ENCODE measurements at regions not wholly inside any gene's neighbourhood (a gene's known extent, or its start where the extent isn't known, plus 50 kb on each side); places are given as distances from the start of the nearest gene placed in this dataset.

- DNase-seq = no peak
Measured at GRCh38 chr10:130519791-130520190, 383.6 kb downstream of the GLRX3 start.

DNA sequence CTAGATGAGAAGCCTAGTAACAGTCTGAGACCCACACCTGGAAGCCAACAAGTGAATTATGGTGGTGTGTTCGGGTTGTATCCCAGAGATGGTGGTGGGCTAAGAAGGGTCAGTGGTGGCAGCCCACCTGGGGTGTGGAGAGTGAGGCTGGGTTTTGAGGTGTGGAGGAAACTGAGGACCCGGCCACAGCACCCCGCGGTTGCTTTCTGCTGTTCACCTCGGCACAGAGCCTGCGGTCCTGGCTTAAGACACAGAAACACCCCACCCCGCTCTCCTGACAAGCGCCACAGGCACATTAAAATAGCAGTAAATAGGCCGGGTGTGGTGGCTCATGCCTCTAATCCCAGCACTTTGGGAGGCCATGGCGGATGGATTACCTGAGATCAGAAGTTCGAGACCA, 395.1 kb downstream of the GLRX3 start:
- no peak for DNase-seq

GRCh38 chr10:130541090-130541489, 404.9 kb downstream of the GLRX3 start:
- no peak for DNase-seq

DNA sequence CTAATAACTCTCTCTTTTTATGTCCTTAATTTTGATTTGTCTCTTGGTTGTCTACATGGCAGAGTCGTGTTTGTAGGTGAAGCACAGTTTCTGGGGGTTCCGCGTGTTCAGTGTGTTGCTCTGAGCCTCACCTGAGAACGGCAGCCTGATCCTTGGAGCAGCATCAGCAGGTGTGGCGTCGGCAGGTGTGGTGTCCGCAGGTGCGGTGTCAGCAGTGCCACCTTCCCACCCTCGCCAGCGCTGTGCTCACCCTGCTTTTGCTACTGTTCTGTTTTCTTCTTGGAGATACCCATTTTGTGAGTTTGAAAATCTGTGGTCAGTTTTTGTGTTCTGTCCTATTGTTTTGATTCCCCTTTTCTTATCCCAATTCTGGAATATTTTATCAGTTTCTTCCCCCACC, 406.6 kb downstream of the GLRX3 start:
- DNase-seq = no peak

GRCh38 chr10:130543794-130544193, 407.6 kb downstream of the GLRX3 start:
- no peak for DNase-seq

DNA sequence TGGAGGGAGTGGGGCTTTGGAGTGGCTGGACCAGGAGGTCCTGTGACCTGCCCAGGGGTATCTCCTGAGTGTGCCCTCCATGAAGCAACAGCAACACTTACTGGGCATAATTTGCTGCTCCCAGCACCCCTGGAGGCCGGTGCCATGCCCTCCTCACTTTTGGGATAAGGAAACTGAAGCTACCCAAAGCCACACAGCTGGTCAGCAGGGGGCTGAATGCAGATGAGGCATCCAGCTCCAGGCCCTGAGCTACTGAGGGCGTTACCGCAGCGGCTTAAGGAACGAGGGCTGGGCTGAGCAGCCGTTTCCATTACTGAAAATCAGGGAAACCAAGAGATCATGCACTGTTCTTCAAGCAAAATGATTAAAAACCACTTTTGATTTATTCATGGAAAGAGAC, 408.9 kb downstream of the GLRX3 start:
- DNase-seq = no peak

- peak; percentile 26 for DNase-seq
Measured at GRCh38 chr10:130545697-130546096, 409.5 kb downstream of the GLRX3 start.

DNA sequence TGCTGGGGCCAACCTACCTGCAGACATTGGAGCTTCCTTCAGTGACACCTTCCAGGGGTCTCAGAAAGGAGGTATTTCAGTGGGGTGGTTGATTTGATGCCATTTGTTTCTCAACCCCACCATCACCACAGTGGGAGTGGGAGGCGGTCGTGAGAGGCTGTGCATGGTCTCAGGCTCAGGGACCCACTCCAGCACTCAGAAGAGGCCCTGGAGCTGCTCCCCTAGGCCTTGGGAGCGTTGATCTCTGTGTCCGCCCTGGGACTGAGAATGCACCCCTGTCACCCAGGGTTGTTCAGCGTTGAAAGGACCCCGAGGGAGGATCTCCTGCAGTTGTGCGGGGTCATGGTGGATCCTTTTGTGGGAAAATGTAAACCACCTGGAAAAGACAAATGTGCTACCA, 410.6 kb downstream of the GLRX3 start:
- DNase-seq = no peak

GRCh38 chr10:130547368-130547767, 411.2 kb downstream of the GLRX3 start:
- peak; percentile 42 for DNase-seq

DNA sequence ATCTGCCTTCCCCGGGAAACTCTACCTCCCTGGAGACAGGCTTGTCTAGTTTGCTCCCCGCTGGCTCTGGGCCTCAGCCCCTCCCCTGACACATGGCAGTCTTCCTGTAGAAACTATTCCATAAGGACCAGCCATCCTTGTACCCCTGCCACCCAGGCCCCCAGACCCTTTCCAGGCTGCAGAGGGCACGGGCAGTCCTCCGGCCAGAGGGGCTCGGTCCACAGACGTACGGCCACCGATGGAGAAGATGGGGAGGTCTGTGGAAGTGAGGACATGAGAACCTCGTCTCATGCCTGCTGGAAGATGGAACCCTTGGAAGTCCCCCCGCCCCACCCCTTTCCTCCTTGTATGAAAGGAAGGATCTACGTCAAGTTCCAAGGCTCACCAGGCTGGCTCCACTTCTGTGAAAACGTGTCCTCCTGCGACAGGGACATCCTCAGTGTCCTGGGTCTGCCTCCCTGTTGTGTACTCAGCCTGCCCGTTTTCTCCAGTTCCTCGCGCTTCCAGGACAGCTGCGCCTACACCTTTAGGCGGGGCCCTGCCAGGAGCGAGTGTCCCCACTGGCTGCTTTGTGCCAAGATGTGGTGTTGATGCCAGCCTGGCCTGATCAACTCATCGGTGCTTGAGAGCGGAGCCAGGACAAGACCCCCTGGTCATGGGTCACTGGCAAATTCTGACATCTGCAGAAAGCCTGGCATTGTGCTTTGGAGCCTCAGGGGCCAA, 414.9 kb downstream of the GLRX3 start:
- no peak for DNase-seq

- DNase-seq = no peak
Measured at GRCh38 chr10:130551676-130552075, 415.5 kb downstream of the GLRX3 start.

DNA sequence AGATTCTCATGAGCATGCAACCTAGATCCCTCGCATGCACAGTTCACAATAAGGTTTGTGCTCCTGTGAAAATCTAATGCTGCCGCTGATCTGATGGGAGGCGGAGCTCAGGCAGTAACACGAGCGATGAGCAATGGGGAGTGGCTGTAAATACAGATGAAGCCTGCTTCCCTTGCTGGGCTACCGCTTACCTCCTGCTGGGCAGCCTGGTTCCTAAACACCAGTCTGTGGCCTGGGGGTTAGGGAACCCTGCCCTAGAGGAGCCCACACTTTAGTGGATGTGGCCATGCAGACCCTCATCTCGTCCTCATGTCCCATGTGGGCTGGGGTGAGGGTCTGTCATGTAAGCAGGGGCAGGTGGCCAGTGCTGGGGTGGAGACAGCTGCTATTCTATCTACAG, 417.6 kb downstream of the GLRX3 start:
- DNase-seq = peak; percentile 87

DNA sequence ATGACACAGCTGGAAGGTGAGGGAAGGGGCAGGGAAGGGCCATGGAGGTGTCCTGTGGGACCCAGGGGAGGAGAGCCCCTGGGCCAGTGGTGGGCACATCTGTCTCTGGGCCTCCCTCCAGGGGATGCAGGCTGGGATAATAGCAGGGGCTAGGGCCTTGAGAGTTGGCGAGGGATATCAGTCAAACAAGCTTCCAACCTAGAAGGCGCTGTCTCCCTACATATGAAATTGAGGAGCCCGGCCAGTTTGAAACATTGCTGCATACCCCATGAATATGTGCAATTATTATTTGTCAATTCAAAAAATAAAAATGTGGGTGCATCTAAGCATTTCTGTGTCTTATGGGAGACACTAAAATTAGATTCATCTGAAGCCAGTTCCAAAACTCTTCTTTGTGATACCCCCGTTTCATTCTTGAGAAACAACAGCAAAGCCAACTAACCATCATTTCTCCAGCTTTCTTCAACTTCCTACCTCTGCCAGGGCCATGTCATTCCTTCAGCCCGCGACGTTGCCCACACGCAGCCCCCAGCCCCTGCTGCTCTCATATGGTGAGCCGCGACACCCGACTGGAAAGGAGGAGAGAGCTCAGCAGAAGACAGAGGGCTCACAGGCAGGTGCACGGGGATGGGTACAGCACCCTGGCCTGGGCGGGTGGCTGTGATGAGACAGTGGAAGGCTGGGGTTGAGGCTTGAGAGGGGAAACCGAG, 418.7 kb downstream of the GLRX3 start:
- no peak for DNase-seq

DNA sequence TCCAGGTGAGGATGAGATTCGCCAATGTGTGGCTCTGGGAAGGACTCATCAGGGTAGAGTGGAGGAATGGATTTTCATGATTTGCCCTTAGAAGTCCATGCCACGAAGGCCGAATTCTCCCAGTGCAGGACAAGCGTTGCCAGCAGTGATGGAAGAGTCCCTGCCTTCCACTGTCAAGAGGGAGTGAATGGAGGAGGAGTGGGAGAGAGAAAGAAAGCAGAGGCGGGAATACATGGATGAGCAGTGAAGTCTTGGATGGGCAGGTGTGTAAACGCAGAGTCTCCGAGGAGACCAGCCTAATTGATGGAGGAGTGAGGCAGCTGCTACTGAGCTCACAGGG, 419.2 kb downstream of the GLRX3 start:
- DNase-seq = no peak

DNA sequence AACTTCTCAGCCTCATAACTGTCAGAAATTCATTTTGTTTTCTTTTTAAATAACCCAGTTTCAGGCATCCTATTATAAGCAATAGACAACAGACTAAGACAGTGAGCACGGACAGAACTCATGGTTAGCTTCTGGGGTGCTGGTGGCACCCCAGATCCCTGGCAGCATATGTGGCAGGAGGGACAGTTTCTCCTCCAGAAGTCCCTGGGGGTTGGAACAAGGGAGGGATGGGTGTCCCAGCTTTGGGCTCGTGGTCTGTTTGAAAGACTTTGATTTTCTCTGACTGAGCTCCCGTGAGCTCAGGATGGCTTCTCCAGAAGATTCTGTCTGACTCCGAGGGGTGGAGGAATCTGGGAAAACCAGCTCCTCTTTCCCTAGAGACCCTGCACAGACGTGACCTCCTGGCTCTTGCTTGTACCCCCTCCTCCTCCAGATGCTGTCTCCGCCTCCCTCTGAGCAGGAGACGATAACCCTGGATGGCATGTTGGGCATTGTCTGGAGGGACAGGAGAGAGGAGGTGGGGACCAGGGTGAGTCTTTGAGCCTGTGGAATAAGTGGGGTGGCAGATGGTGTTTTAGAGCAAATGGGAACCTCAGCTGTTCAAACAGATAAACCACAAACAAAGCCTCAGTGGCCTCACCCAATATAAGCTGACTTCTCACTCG, 421.1 kb downstream of the GLRX3 start:
- DNase-seq = peak; percentile 81

DNA sequence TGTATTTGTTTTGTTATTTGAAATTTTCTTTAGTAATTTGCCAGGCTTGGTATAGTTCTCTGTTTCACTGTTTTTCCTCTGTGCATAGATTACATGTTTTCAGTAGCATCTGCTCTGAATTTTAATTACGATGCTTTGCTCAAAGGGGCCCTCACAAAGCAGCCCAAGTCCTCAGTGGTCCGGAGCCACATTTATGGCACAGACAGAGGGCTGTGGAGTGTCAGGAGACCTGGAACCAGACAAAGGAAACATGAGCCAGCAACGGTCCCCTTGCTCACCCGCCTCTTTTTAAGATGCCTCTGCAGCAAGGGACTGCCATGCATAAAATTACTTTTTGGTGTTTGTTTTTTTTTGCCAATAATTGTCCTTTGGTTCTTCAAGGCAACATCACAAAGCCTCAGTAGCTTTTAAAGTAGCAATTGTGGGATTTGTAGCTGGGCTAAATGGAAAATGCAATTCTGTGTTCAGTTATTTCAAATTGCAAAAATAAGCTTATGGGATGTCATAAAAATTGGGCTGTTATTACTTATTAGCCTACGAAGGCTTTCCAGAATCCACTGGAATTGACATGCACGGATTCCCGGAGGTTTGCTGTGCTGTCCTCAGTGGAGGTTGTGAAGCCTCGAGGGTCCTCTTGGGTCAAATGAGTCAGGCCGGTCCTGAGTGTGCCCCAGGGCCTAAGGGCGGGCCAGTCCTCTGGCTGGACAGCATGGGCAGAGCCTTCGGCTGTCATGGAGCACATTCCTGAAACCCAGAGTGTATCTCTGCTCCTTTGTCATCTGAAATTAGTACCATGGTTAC, 422.8 kb downstream of the GLRX3 start:
- no peak for DNase-seq

DNA sequence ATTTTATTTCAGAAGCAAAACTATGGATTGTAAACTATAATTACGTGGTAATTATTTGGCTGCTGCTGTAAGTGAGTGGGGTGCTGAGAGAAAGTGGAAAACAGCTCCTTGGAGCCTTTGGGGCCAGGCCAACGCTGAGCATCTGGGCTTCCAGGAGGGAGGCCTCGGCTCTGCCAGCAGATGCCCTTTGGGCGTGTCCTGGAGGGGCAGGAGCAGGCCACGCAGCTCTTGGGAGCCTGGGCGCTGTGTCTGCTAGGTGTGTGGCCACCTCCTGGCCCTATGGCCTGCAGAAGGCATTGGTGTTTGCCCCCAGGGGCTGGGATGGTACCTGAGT, 423.3 kb downstream of the GLRX3 start:
- no peak for DNase-seq

GRCh38 chr10:130560116-130560515, 423.9 kb downstream of the GLRX3 start:
- DNase-seq = no peak

- no peak for DNase-seq
Measured at GRCh38 chr10:130560573-130560972, 424.4 kb downstream of the GLRX3 start.

GRCh38 chr10:130561681-130562080, 425.5 kb downstream of the GLRX3 start:
- DNase-seq = no peak

GRCh38 chr10:130567011-130567410, 430.8 kb downstream of the GLRX3 start:
- no peak for DNase-seq

DNA sequence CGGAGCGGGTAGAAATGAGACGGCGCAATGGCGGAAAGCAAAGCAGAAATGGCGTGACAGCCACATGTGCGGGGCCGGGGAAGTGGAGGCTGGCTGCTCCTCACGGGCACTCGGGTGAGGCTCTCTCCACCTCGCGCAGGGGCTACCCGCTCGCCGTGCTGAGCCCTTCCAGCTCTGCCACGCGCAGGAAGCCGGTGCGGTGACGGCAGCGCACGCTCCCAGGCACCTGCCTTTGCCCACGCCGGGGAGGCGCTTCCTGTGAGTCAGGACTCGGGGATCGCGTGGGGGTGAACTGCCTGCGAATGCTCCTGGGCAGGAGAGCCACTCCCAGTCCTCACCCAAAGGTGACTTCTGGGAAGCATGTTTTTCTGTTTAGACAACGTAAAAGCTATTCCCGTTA, 431.2 kb downstream of the GLRX3 start:
- DNase-seq = no peak

GRCh38 chr10:130568246-130568645, 432.1 kb downstream of the GLRX3 start:
- no peak for DNase-seq

DNA sequence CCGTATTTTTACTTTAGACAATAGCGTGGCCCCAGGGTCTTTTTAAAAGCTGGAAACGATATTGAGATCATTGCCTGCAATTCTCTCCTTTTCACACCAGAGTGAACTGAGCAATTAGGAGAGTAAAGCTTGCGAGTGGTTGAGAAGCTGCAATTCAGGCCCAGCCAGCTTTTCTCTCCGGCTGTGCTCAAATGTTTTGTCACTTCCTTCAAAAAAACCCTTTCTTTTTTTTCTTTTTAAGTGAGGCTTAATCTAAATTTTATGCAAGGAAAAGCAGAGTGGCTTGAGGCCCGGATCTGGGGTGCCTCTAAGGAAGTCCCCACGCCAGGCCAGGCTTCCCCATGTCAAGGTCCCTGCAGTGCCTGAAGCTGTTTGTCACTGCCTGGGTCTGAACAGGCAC, 433.9 kb downstream of the GLRX3 start:
- no peak for DNase-seq
